GM21528 (cell line): ENCODE measurements at regions not wholly inside any gene's neighbourhood (a gene's known extent, or its start where the extent isn't known, plus 50 kb on each side); places are given as distances from the start of the nearest gene placed in this dataset.
"Not testable (repeated sequence)": the region's sequence is repeated elsewhere in the genome, so short reads cannot be mapped to it uniquely, and the experiment has no call there.

Experiments used
- ATAC-seq: cut with Tn5 transposase; IDR thresholded peaks from one replicate; pipeline ENCODE4 v1.9.1; 2021; ENCODE audit warnings: mild to moderate bottlenecking, moderate library complexity; ENCODE audit not compliant: unreplicated experiment, low FRiP score

DNA sequence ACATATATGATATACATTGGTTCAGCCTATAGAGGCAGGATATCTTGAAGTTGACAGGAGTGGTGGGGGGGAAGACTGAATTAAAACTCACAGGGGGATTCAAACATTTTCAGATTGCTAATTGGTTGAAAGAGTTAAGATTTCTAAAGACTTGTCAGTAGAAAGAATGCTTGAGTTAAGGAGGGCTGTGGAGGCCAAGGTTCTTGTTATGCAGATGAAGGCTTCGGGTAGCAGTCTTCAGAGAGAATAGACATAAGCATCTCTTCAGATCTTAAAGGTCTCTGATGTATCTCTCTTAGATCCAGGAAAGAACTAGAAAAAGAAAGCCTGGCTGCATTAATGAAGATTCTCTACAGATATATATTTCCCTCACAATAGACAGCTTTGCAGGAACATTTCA, 209.8 kb upstream of the SEMA3D start:
- ATAC-seq, result no peak

DNA sequence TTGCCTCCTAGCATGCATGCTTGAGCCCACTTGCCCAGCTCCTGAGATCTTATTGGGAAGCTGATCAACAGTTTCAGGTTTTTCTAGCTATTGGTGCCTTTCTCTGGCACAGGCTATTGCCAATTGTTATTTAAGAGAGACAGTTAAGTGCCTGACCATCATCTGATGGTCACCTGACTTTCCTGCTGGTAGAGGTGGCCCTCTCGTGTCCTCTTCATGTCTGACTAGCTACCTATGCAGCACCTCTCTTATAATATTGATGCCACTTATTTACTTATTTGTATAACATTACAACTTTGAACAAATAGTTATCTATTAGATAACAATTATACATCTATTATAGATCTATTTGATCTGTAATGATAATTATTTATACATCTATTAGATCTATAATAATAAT, 205.9 kb upstream of the SEMA3D start:
- no peak for ATAC-seq

DNA sequence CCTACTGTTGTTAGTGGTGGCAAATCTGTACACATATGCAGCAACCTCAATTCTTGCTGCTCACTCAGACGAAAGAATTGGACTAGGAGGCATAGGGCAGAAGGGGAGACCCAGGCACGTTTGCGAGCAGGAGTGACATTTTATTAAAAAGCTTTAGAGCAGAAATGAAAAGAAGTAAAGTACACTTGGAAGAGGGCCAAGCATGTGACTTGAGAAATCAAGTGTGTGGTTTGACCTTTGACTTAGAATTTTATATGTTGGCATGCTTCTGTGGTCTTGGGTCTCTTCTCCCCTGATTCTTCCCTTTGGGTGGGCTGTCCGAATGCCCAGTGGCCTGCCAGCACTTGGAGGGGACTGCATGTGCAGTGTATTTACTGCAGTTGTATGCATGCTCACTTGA, 205.5 kb upstream of the SEMA3D start:
- ATAC-seq, result no peak

DNA sequence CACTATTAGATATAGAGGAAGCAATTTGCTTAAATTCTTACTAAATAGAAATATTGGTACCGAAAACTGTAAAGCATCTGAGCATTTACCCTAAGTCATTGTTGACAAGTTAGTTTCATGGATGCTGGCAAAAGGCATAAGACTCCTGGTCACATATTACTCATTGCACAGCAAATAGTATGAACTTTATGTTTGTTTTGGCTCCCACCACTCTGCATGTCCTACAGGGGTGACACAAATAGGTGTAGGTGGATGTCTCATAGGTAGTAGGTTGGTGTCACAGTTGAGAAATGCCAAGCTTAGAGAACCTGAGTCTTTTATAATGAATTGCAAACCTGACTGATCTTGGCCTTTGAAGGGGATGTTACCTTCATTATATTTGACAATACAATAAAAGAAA, 199.6 kb upstream of the SEMA3D start:
- ATAC-seq, result no peak

DNA sequence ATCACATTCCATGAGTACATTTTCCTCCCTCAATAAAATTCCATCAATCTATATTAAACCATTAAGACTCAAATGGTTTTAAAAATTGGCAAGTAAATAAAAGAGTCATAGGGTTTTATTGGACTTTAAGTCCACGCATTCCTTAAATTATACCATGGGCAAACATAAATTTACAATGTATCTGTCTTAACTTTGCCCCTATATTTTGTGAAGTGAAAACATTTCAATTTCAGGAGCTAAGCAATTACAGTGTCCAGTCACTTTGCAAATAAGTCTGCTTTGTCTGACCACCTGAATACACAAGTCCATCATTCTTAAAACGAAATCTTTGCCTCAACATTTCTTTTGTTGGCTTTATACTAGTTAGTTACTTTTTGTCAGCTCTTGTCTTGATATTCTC, 197.5 kb upstream of the SEMA3D start:
- ATAC-seq, result no peak

DNA sequence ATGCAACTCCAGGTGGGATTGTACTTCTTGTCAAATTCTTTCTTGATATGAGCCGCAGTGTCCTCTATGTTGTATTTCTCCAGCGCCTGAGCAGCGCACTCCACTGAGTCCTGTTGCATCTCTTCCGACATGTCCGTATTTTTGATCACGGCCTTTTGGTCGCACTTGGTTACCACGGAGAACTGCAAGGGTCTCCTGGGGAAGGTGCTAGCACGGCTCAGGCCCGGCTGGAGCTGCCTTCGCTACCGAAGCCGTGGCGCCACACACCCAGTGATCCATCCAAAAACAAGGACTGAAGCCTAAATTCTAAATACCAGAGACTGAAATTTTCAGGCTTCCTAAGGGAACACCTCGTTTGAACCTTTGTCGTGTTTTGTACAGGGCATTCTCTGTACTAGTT, 194.4 kb upstream of the SEMA3D start:
- ATAC-seq, result no peak

DNA sequence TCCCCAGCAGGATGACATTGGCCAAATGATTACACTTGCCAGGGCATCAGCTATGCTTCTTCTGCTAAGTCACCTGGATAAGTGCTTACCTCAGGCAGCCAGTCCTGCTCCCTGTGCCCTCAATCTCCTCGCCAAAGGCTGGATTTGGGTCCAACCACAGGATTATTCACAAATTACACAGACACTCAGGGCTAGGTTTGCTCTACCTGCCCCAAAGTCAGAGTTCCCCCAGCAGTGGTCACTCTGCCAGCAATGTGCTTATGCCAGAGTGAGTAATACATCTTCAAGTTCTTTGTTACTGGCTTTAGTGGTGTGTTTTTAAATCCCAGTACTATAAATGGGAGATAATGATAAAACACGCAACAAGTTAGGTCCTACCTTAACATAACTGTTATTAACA, 189.7 kb upstream of the SEMA3D start:
- ATAC-seq, result no peak

DNA sequence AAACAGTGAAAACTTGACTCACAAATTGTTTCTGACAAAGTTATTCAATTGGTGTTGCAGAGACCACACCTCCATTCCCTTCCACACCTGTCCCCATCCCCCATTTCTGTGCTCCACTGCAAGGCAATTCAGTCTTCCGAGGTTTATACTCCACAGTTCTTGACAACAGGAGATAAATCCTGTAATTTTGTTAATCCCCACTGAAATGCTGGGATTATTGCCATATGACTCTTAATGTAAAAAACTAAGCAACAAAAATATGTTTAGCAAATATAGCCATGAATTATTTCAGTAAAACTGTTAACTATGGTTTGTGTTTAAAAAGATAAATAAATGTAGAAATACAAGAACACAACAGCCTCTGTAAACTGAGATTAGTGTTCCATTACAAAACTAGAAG, 170.1 kb upstream of the SEMA3D start:
- no peak for ATAC-seq

DNA sequence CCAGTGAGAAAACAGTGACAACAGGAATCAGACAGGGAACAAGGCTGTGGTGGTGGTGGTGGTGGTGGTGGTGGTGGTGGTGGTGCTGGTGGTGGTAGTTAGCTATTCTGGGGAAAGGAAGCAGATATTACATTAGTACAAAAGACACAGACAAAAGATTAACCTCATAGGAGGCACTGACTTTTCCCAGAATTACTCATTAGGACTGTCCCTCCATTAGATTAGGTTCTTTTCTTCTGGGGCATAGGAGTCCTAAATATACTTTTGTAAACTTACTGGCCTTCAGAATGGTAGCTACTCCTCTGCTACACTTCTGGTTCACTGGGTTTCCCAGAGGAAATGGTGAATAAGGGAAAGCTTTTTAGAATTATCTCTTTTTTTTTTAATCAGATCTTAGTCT, 156.6 kb upstream of the SEMA3D start:
- ATAC-seq, result no peak

DNA sequence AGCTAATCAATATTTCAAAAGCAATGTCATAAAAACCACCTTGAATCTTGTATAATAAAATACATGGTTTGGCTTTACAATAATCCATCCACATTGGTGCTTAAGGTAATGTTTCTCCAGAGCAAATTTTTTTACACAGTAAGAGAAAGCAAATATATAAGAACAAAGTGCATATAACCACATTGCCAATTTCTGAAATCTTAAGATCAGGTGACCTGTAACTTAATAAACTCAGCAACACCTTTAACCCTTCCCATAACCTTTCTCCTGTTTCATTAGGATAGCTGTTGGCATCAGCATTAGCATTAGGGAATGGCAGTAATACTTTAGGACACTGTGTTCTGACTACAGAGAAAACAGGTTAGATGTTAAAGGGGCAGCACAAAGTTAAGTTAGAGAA, 155.9 kb upstream of the SEMA3D start:
- no peak for ATAC-seq

DNA sequence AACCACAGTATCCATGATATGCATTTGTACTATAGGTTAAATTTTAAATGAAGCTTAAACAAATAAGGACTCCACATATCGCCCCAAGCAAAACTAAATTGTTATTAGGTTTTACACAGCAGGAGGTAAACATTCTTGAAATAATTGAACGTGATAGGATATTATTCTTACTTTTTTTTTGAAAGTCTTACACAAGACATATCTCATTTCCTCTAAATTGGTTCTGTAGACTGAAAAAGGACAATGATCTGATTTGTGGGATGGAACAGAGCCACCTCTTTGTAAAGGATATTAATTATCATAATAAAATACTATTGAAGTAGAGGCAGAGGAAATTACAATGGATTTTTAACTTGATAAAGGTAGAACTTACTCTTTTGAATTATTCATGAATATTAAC, 155.1 kb upstream of the SEMA3D start:
- ATAC-seq, result no peak

DNA sequence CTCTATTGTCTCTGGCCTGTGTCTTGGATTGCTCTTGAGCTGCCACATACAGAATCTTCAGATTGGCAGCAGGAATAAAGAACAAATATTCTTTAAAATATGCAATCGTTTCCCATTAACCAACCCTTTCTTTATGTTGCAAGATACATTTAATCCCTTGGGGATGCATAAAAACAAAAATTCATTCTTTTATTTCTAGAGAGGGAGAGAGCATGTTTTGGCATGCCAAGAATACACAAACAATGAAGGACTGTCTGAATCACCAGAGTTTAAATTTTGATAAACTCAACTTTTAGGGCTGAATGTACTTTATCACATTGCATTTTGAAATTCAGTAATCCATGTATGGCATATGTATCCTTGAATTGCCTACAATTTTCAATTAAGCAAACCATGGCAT, 154.3 kb upstream of the SEMA3D start:
- ATAC-seq, result no peak

DNA sequence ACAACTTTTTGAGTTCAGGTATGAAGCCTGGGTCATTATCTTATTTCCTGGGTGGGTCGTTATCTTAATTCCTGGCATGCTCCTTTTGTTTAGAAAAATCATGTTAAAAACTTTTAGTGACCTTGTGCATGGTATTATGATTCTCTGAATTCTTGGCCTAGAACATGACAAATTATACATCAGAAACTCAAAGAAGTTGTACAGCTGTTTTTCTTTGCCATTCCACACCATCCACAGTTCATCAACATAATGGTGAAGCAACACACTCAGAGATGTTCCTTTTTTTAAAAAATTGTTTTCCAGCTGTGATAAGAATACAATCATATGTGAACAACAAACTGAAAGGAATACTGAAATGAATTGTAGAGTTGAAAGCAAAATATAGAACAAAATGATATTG, 149.2 kb upstream of the SEMA3D start:
- ATAC-seq, result no peak

DNA sequence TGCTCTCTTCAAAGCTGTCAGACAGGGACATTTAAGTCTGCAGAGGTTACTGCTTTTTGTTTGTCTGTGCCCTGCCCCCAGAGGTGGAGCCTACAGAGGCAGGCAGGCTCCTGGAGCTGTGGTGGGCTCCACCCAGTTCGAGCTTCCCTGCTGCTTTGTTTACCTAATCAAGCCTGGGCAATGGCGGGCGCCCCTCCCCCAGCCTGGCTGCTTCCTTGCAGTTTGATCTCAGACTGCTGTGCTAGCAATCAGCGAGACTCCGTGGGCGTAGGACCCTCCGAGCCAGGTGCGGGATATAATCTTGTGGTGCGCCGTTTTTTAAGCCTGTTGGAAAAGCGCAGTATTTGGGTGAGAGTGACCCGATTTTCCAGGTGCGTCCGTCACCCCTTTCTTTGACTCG, 148.3 kb upstream of the SEMA3D start:
- not testable (repeated sequence) for ATAC-seq

DNA sequence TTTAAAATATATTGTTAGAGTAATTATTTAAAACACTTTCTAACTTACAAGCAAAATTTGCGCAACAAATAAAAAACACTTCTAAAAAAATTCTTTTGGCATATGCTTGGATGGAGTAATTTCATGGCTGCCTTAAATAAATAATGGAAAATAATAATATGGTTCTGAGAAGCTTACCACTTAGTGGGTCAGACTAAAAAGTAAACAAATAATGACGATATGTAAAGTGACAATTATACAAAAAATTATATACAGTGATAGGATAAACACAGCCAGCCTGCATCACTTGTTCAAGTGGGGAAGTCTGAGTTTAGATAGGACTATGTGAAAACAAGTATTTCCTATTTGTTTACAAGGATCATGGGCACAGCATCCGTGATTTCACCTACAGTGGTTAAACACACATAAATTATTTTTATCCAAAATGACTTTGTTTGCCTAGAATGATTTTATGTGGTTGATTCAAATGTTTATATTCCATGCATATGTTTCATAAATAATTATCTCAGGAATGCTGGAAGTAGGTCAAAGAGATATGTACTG, 141.7 kb upstream of the SEMA3D start:
- no peak for ATAC-seq

DNA sequence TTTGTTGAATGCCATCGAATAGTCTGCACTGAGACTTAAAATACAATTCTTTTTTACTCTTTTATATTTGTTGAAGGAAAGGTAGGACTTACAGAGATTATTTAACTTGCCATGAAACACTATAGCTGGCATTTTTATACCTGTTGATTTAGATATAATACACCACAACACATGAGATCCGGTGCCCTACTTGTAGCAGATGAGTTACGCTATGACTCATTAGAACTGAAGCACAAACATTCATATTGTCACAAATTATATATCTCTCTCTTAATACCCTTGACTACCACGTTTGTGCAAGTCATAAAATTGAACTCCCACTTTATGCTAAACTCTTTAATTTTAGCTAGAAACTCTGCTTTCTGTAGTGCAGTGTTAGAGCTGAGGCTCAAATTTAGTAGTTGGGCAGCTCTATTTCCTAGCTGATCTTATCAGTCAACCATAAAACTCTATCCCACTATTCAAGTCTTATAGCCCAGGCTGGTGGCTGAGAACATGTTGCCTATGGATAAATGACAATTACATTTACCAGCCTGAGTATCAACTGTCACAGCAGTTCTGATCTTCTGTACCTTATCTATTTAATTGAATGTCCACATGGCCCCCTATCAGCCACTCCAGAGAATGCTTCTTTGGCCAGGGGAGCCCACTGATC, 137.4 kb upstream of the SEMA3D start:
- no peak for ATAC-seq

DNA sequence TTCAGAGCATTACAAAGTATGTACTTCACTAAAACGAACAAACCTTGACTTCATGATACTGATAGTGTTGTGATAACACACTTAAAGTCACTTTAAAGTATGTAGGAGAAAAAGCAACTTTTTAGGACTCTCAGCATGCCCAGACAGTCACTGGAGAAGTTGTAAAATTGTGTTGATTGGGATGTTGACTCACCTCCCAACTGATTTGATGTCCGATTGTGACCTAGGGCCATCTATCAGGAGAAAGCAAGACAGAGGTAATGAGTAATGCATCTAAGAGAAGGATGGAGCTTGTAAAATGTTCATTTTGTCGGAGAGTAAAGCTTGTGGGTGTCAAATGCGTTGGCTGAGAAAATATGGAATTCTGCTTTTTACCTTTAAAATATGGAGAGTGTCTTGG, 135.4 kb upstream of the SEMA3D start:
- no peak for ATAC-seq

DNA sequence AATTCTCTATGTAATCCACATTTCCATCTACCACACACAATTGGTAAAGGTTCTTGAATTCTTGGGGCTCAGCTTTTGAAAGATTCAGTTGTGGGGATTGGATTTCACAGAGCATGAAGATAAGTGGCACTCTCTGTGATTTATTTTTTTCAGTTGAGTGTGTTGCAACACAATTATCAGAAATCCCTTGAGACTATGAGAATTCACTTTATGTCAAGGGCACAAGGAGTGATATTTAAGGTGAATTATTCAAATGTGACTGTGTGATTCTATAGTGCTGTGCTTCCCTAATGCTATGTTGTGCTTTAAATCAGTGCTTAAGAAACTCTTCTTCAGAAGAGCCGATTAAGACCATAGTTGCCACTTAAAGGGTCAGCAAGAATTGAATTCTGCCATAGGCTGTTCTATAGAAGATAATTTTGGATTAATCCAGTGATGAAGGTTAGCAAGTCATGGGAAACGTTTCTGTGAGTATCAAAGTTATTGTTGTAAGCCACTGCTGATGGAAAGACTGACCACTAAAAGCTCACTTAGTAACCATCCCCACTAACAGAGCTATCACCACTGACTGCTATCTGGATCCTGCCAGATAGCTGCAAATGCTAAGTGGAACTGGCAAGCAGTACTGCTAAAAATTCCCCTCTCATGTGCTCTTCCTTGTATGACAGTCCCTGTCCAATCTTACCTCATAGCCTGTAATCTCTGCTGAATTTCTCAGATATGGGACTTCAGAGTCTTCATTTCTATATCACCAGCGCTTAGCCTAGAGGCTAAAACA, 134.0 kb upstream of the SEMA3D start:
- ATAC-seq, result no peak

DNA sequence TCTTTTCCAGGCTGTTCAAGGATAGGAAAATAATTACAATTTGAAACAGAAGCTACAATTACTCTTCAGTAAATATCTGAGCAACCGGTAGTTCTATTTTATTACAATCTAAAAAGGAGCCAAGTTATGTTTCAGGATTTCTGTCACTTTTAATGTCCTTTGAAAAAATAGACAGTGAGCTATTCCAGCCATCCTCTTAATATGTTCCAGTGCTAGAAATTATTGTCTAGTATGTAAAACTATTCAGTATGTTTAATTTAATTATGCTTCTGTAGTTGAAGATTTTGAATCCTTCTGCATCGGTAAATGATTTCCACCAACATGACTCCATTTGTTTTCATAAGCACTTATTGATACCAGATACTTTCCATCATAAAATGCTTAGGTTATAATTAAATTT, 129.6 kb upstream of the SEMA3D start:
- no peak for ATAC-seq

DNA sequence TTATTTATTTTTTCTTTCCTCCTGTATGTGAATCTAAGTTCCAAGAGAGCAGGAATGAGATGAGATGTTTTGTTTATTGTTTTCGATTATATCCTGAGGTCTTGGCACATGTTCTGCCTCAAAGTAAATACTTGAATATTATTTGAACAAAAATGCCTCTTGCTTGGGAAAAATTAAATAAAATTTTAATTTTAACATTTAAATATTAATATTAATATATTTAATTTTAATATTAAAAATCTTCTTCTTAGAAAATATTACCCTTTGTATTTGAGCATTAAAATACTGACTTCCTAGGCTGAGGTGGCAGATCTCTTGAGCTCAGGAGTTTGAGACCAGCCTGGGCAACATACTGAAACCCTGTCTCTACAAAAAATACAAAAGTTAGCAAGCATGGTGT, 123.4 kb upstream of the SEMA3D start:
- no peak for ATAC-seq

DNA sequence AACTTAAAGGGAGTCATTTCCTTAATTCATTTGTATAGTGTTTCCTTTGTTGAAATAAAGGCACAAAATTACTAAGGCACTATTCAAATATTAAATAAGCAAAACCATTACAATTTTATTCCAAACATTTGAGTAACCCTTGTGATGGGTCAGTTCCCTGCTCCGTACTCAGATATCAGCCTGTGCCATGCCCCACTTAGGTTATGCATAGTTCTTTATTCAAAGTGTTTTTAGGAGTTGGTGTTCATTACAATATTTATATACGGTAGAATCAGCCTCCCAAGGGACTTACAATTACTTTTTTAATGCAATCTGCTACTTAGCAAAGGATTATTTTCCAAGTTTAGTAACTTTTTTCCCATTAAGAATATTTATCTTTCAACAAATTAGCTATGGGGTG, 119.3 kb upstream of the SEMA3D start:
- ATAC-seq, result no peak

DNA sequence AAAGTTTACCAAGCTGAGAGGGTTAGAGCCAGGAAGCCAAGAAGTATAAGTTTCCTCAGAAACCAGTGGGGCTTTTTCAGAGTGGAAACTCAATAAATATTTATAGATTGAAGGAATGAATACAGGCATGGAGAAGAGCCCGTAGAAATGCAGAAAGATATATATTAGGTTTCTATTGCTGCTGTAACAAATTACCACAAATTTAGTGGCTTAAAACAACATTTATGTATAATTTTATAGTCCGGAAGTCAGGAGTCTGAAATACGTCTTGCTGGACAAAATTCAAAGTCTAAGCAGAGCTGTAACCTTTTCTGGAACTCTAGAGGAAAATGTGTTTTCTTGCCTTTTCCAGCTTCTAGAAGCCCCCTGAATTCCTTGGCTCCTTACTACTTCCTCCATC, 107.3 kb upstream of the SEMA3D start:
- ATAC-seq, result no peak
